Trophoblast cell (in vitro differentiated cells and primary cell): ENCODE measurements at regions not wholly inside any gene's neighbourhood (a gene's known extent, or its start where the extent isn't known, plus 50 kb on each side); places are given as distances from the start of the nearest gene placed in this dataset.
"Not testable (repeated sequence)": the region's sequence is repeated elsewhere in the genome, so short reads cannot be mapped to it uniquely, and the experiment has no call there.

Source experiments
- DNase-seq, 2 donors: peaks; one replicate each; pipeline ENCODE4 v3.0.0-alpha.2; 2016
- H2AFZ ChIP-seq: 2 replicates; pipeline ENCODE4 v1.6.1; 2013; ENCODE audit warnings: low read length, moderate library complexity, mild to moderate bottlenecking; ENCODE audit not compliant: insufficient read depth, poor library complexity
- H2AK5ac ChIP-seq: 2 replicates; pipeline ENCODE4 v1.6.1; 2013; ENCODE audit warnings: mild to moderate bottlenecking, low read length
- H2BK120ac ChIP-seq: 2 replicates; pipeline ENCODE4 v1.6.1; 2013; ENCODE audit warnings: low read length, mild to moderate bottlenecking, moderate library complexity; ENCODE audit not compliant: insufficient read depth, poor library complexity
- H2BK12ac ChIP-seq: 2 replicates; pipeline ENCODE4 v1.6.1; 2013; ENCODE audit warnings: mild to moderate bottlenecking, low read length, moderate library complexity
- H2BK5ac ChIP-seq: 2 replicates; pipeline ENCODE4 v1.6.1; 2013; ENCODE audit warnings: low read length, low read depth, moderate library complexity, mild to moderate bottlenecking; ENCODE audit not compliant: poor library complexity
- H3K14ac ChIP-seq: 2 replicates; pipeline ENCODE4 v1.6.1; 2013; ENCODE audit warnings: mild to moderate bottlenecking, low read length
- H3K18ac ChIP-seq: 2 replicates; pipeline ENCODE4 v1.6.1; 2013; ENCODE audit warnings: mild to moderate bottlenecking, low read length
- H3K23ac ChIP-seq: 2 replicates; pipeline ENCODE4 v1.6.1; 2013; ENCODE audit warnings: low read length
- H3K27ac ChIP-seq: 2 replicates; pipeline ENCODE4 v1.5.1; 2013; ENCODE audit warnings: low read depth, mild to moderate bottlenecking, inconsistent platforms, low read length, moderate library complexity
- H3K27me3 ChIP-seq: 2 replicates; pipeline ENCODE4 v1.6.1; 2013; ENCODE audit warnings: inconsistent platforms, mild to moderate bottlenecking, low read length, moderate library complexity; ENCODE audit not compliant: insufficient read depth
- H3K36me3 ChIP-seq, 2 experiments: 1 replicate in 1 of 2; 2 replicates in 1 of 2; pipeline ENCODE4 v1.6.1; 2013; ENCODE audit warnings: low read length in 2 of 2, mild to moderate bottlenecking in 2 of 2, moderate library complexity in 1 of 2; ENCODE audit not compliant: insufficient read depth in 2 of 2, control insufficient read depth in 1 of 2
- H3K4ac ChIP-seq: 2 replicates; pipeline ENCODE4 v1.6.1; 2013; ENCODE audit warnings: low read depth, mild to moderate bottlenecking, low read length, moderate library complexity
- H3K4me1 ChIP-seq, 2 experiments: 1 replicate in 1 of 2; 2 replicates in 1 of 2; pipeline ENCODE4 v1.6.1; 2013; ENCODE audit warnings: low read length in 2 of 2, mild to moderate bottlenecking in 2 of 2, moderate library complexity in 1 of 2; ENCODE audit not compliant: insufficient read depth in 2 of 2, control insufficient read depth in 1 of 2
- H3K4me2 ChIP-seq: 2 replicates; pipeline ENCODE4 v1.6.1; 2013; ENCODE audit warnings: inconsistent platforms, mild to moderate bottlenecking, low read length, moderate library complexity
- H3K4me3 ChIP-seq: 2 replicates; pipeline ENCODE4 v1.5.1; 2013; ENCODE audit warnings: mild to moderate bottlenecking, low read depth, low read length, inconsistent platforms
- H3K79me1 ChIP-seq: one replicate; pipeline ENCODE4 v1.6.1; 2013; ENCODE audit warnings: low read length
- H3K79me2 ChIP-seq: 2 replicates; pipeline ENCODE4 v1.6.1; 2013; ENCODE audit warnings: low read length, mild to moderate bottlenecking; ENCODE audit not compliant: control insufficient read depth, insufficient read depth, poor library complexity
- H3K9ac ChIP-seq: 2 replicates; pipeline ENCODE4 v1.6.1; 2013; ENCODE audit warnings: mild to moderate bottlenecking, low read length
- H3K9me3 ChIP-seq: 2 replicates; pipeline ENCODE4 v1.6.1; 2013; ENCODE audit warnings: low read depth, mild to moderate bottlenecking, control low read depth, inconsistent platforms, low read length; ENCODE audit not compliant: insufficient read depth
- H4K12ac ChIP-seq: 2 replicates; pipeline ENCODE4 v1.6.1; 2013; ENCODE audit warnings: low read depth, mild to moderate bottlenecking, low read length, moderate library complexity
- H4K8ac ChIP-seq: 2 replicates; pipeline ENCODE4 v1.6.1; 2013; ENCODE audit warnings: low read depth, mild to moderate bottlenecking, low read length, moderate library complexity
- H4K91ac ChIP-seq: one replicate; pipeline ENCODE4 v1.6.1; 2013; ENCODE audit warnings: low read depth, mild to moderate bottlenecking, low read length, moderate library complexity
- WGBS: extraction: QIAGEN DNeasy Blood & Tissue Kit; methylation state at CpG from one replicate; pipeline ENCODE4 v1.1.7; 2013; ENCODE audit warnings: missing lambda C conversion rate; ENCODE audit not compliant: insufficient read length, insufficient coverage; ENCODE audit errors: extremely low coverage; 5-methylcytosine and 5-hydroxymethylcytosine counted together

- not testable (repeated sequence) for H2AFZ ChIP-seq, H3K18ac ChIP-seq, H3K4me3 ChIP-seq, H3K4me1 ChIP-seq, H3K79me1 ChIP-seq, H4K12ac ChIP-seq, H2BK12ac ChIP-seq, H3K4me2 ChIP-seq, H2AK5ac ChIP-seq, H2BK120ac ChIP-seq, H3K23ac ChIP-seq, H3K9ac ChIP-seq, H3K4ac ChIP-seq, H3K9me3 ChIP-seq, DNase-seq, H3K27ac ChIP-seq, H4K8ac ChIP-seq, H3K36me3 ChIP-seq, H4K91ac ChIP-seq, H3K14ac ChIP-seq, H2BK5ac ChIP-seq, H3K79me2 ChIP-seq, H3K27me3 ChIP-seq
- WGBS = no CpG with 5 or more reads among the region's 9 CpGs
These were observed 111.2 kb upstream of the VOPP1 start for GRCh38 chr7:55683501-55683900.

- DNase-seq, H3K23ac ChIP-seq, H3K79me1 ChIP-seq, H3K27me3 ChIP-seq, H3K14ac ChIP-seq, H3K9me3 ChIP-seq, H4K8ac ChIP-seq, H3K4me1 ChIP-seq, H2BK120ac ChIP-seq, H3K4ac ChIP-seq, H3K27ac ChIP-seq, H2BK12ac ChIP-seq, H3K18ac ChIP-seq, H3K36me3 ChIP-seq, H4K12ac ChIP-seq, H3K9ac ChIP-seq, H2AFZ ChIP-seq, H2BK5ac ChIP-seq, H3K4me2 ChIP-seq, H4K91ac ChIP-seq, H2AK5ac ChIP-seq, H3K4me3 ChIP-seq, H3K79me2 ChIP-seq: not testable (repeated sequence)
- no CpG with 5 or more reads among the region's 1 CpG for WGBS
These were observed 103.3 kb upstream of the VOPP1 start for GRCh38 chr7:55675589-55675988.

GRCh38 chr7:55673525-55673924 is 101.2 kb upstream of the VOPP1 start:
- H3K79me1 ChIP-seq, H3K9me3 ChIP-seq, H3K27ac ChIP-seq, H2AK5ac ChIP-seq, H3K14ac ChIP-seq, H3K4me2 ChIP-seq, H3K27me3 ChIP-seq, H3K36me3 ChIP-seq, H3K18ac ChIP-seq, H3K23ac ChIP-seq, H4K12ac ChIP-seq, H2AFZ ChIP-seq, H3K79me2 ChIP-seq, H4K91ac ChIP-seq, H3K4ac ChIP-seq, H3K4me3 ChIP-seq, DNase-seq, H2BK12ac ChIP-seq, H3K4me1 ChIP-seq, H3K9ac ChIP-seq, H4K8ac ChIP-seq, H2BK120ac ChIP-seq, H2BK5ac ChIP-seq: not testable (repeated sequence)

GRCh38 chr7:55672084-55672483 is 99.8 kb upstream of the VOPP1 start:
- WGBS = no CpG with 5 or more reads among the region's 1 CpG
- H3K79me1 ChIP-seq = not testable (repeated sequence)

GRCh38 chr7:55657654-55658053 is 85.4 kb upstream of the VOPP1 start:
- Histone ChIP-seq H4K12ac (no peak overlapping the region), H3K36me3 (no peaks in the 10 kb centered on the region), H2AFZ (no peak overlapping the region), H3K18ac (no peak overlapping the region), H3K9ac (no peak overlapping the region), H3K4ac (no peak overlapping the region), H3K4me1 (no peaks in the 10 kb centered on the region), H4K91ac (no peak overlapping the region), H2BK12ac (no peak overlapping the region), H2AK5ac (no peak overlapping the region), H3K27me3 (no peaks in the 10 kb centered on the region), H3K9me3 (peaks cover 1% of the 10 kb centered on the region), H2BK5ac (no peak overlapping the region), H4K8ac (no peak overlapping the region), H3K4me3 (no peak overlapping the region), H3K79me1 (no peaks in the 10 kb centered on the region), H3K14ac (no peak overlapping the region), H3K79me2 (no peaks in the 10 kb centered on the region), H3K23ac (no peak overlapping the region), H2BK120ac (no peak overlapping the region), H3K4me2 (no peak overlapping the region), H3K27ac (no peak overlapping the region)
- DNase-seq = no peak
- no CpG with 5 or more reads among the region's 4 CpGs for WGBS

More at GRCh38 chr7:55672084-55672483, 99.8 kb upstream of the VOPP1 start:
- not testable (repeated sequence) for H3K9ac ChIP-seq, H2BK5ac ChIP-seq, H3K79me2 ChIP-seq, H3K18ac ChIP-seq, H3K9me3 ChIP-seq, H3K4me1 ChIP-seq, H4K12ac ChIP-seq, H3K4me3 ChIP-seq, H2BK12ac ChIP-seq, H3K4me2 ChIP-seq, DNase-seq, H3K36me3 ChIP-seq, H3K27me3 ChIP-seq, H3K23ac ChIP-seq, H4K8ac ChIP-seq, H4K91ac ChIP-seq, H3K27ac ChIP-seq, H2AK5ac ChIP-seq, H2AFZ ChIP-seq, H3K14ac ChIP-seq, H2BK120ac ChIP-seq, H3K4ac ChIP-seq
